Peyer's patch (tissue), 4 donors: ENCODE measurements at regions not wholly inside any gene's neighbourhood (a gene's known extent, or its start where the extent isn't known, plus 50 kb on each side); places are given as distances from the start of the nearest gene placed in this dataset.

Experiments
- DNase-seq, 3 donors: peaks; one replicate each; pipeline ENCODE4 v3.0.0-alpha.2; 2017 to 2019
- H3K27ac ChIP-seq, 4 donors: fragments of 200-600 bp; sonication (generic); one replicate each; pipeline ENCODE4 v1.5.1; 2016 to 2019
- H3K27me3 ChIP-seq, 2 donors: fragments of 200-600 bp; sonication (generic); one replicate each; pipeline ENCODE4 v1.5.1; 2019
- H3K36me3 ChIP-seq, 3 donors: fragments of 200-600 bp; sonication (generic); one replicate each; pipeline ENCODE4 v1.5.1; 2016 to 2019
- H3K4me1 ChIP-seq, 4 donors: fragments of 200-600 bp; sonication (generic); one replicate each; pipeline ENCODE4 v1.5.1; 2016 to 2019
- H3K4me3 ChIP-seq, 4 donors: fragments of 200-600 bp; sonication (generic); 1 replicate in 3 of 4; 2 replicates in 1 of 4; pipeline ENCODE4 v1.5.1; 2016 to 2019; ENCODE audit warnings: mild to moderate bottlenecking in 1 of 4
- H3K9me3 ChIP-seq, 4 donors: fragments of 200-600 bp; sonication (generic); one replicate each; pipeline ENCODE4 v1.5.1; 2016 to 2019; ENCODE audit warnings: mild to moderate bottlenecking in 1 of 4
- CTCF ChIP-seq, 6 experiments: fragments of 450-650 bp in 4 of 6; fragments of 200-600 bp in 2 of 6; sonication (generic) in 1 of 6; IDR thresholded peaks; one replicate each; pipeline ENCODE4 v1.5.1; 2017 to 2019; ENCODE audit warnings: antibody characterized with exemption in 6 of 6, mild to moderate bottlenecking in 3 of 6, moderate library complexity in 1 of 6
- POLR2A ChIP-seq, 2 donors: fragments of 450-650 bp; IDR thresholded peaks; one replicate each; pipeline ENCODE4 v1.5.1; 2017; ENCODE audit warnings: antibody characterized with exemption in 2 of 2, mild to moderate bottlenecking in 2 of 2, moderate library complexity in 2 of 2

DNA sequence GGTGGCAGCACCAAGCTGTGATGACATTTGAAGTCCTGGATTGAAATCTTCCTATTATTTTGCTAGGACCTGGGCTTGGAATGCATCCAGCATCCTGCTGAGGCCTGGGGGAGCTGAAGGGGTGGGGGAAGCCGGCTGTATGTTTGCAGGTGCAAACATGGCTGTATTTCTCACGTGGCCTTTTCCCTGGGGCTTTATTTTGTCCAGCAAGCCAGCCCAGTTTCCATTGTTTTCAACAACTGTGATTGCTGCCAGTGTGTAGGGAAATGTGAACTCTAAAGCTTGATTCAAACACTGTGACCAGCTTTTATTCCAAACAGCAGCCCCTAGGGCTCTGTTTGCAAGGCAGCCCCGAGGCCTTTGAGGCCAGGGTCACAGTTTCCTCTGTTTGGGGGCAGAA lies 683.0 kb downstream of the DHX35 start:
- TF ChIP-seq POLR2A (IDR thresholded peaks at IDR 0.05) (no peak), CTCF (IDR thresholded peaks at IDR 0.05) (no peak)
- Histone ChIP-seq H3K27me3 (no peaks in the 10 kb centered on the region), H3K4me3 (no peak overlapping the region), H3K9me3 (no peaks in the 10 kb centered on the region), H3K27ac (no peak overlapping the region), H3K36me3 (no peaks in the 10 kb centered on the region), H3K4me1 (no peaks in the 10 kb centered on the region)
- no peak for DNase-seq

- no peak for TF ChIP-seq POLR2A (IDR thresholded peaks at IDR 0.05)
- TF ChIP-seq CTCF (IDR thresholded peaks at IDR 0.05): no peak
- no peak overlapping the region for H3K4me3 ChIP-seq
- no peaks in the 10 kb centered on the region for H3K36me3 ChIP-seq
- no peak for DNase-seq
- no peak overlapping the region for H3K27ac ChIP-seq
- no peaks in the 10 kb centered on the region for H3K4me1 ChIP-seq
- H3K27me3 ChIP-seq: no peaks in the 10 kb centered on the region
- H3K9me3 ChIP-seq: no peaks in the 10 kb centered on the region
Measured at GRCh38 chr20:39643292-39643691, 681.1 kb downstream of the DHX35 start.

GRCh38 chr20:39641423-39641822 lies 679.3 kb downstream of the DHX35 start:
- Histone ChIP-seq H3K9me3 (no peaks in the 10 kb centered on the region), H3K4me1 (no peaks in the 10 kb centered on the region), H3K4me3 (no peak overlapping the region), H3K36me3 (no peaks in the 10 kb centered on the region), H3K27me3 (no peaks in the 10 kb centered on the region), H3K27ac (no peak overlapping the region)
- DNase-seq: no peak
- TF ChIP-seq CTCF (IDR thresholded peaks at IDR 0.05): no peak

- Histone ChIP-seq H3K27me3 (no peaks in the 10 kb centered on the region), H3K27ac (no peak overlapping the region), H3K4me1 (no peaks in the 10 kb centered on the region), H3K4me3 (no peak overlapping the region), H3K9me3 (no peaks in the 10 kb centered on the region), H3K36me3 (no peaks in the 10 kb centered on the region)
- DNase-seq: no peak
- TF ChIP-seq CTCF (IDR thresholded peaks at IDR 0.05) (no peak), POLR2A (IDR thresholded peaks at IDR 0.05) (no peak)
Measured at GRCh38 chr20:39640147-39640546, 678.0 kb downstream of the DHX35 start.

GRCh38 chr20:39638731-39639130 lies 676.6 kb downstream of the DHX35 start:
- H3K4me3 ChIP-seq: no peak overlapping the region

More at GRCh38 chr20:39638731-39639130, 676.6 kb downstream of the DHX35 start:
- Histone ChIP-seq H3K4me1 (no peaks in the 10 kb centered on the region), H3K9me3 (no peaks in the 10 kb centered on the region), H3K27me3 (no peaks in the 10 kb centered on the region), H3K36me3 (no peaks in the 10 kb centered on the region), H3K27ac (no peak overlapping the region)
- TF ChIP-seq CTCF (IDR thresholded peaks at IDR 0.05) (no peak), POLR2A (IDR thresholded peaks at IDR 0.05) (no peak)
- DNase-seq: no peak
